ENCODE measurements at regions not wholly inside any gene's neighbourhood (a gene's known extent, or its start where the extent isn't known, plus 50 kb on each side); places are given as distances from the start of the nearest gene placed in this dataset.

DNA sequence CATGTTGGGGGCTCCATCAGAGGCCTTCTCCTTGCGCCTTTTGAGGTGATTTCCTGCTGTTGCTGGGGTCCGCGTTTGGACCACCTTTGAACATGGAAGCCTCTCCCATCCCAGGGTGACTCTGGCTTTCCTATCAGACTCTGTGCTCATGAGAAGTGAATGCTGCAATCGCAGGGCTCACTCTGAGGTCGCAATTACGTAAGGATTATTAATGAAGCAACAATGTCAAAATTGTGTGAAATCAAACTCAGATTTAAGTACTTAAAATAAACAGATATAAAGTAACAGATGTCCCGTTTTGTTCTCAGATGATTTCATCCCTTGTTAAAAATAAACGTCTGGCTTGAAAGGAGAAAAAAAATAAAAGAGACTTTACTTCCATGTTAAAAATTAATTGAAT is 634.2 kb downstream of the BNC2 start:
- no peak overlapping the region for H3K4me3 Mint-ChIP-seq
- H3K27me3 Mint-ChIP-seq (ENCODE audit: low read depth): no peaks in the 10 kb centered on the region
- H3K9me3 Mint-ChIP-seq: peaks cover 2% of the 10 kb centered on the region
- no peaks in the 10 kb centered on the region for H3K36me3 Mint-ChIP-seq (ENCODE audit: low read depth)
- no peak for DNase-seq (ENCODE audit: low read depth, low spot score)
- TF ChIP-seq, protein P1, sequence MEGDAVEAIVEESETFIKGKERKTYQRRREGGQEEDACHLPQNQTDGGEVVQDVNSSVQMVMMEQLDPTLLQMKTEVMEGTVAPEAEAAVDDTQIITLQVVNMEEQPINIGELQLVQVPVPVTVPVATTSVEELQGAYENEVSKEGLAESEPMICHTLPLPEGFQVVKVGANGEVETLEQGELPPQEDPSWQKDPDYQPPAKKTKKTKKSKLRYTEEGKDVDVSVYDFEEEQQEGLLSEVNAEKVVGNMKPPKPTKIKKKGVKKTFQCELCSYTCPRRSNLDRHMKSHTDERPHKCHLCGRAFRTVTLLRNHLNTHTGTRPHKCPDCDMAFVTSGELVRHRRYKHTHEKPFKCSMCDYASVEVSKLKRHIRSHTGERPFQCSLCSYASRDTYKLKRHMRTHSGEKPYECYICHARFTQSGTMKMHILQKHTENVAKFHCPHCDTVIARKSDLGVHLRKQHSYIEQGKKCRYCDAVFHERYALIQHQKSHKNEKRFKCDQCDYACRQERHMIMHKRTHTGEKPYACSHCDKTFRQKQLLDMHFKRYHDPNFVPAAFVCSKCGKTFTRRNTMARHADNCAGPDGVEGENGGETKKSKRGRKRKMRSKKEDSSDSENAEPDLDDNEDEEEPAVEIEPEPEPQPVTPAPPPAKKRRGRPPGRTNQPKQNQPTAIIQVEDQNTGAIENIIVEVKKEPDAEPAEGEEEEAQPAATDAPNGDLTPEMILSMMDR (conservative IDR thresholded peaks at IDR 0.05): no peak
- no peak overlapping the region for H3K27ac Mint-ChIP-seq (ENCODE audit: unreplicated experiment)
- peaks cover 24% of the 10 kb centered on the region for H3K4me1 Mint-ChIP-seq

DNA sequence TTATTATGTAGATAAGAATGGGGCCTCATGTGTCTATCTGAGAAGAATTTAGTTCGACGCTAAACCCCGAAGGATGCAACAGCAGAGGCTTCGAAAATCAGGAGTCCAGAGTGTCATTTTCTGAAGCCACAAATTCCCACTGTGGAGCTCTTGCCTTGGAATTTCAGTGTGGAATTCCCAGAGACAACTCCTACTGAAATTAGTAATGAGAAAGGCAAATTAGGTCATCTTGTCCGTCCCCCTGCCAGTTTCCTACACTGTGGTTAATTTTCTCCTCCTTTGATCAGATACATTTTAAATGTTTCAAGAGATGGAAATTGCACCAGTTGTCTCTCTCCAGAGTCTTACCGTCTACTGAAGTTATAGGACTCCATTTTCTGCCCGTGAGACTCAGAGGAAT is 633.6 kb downstream of the BNC2 start:
- TF ChIP-seq, protein P1 (conservative IDR thresholded peaks at IDR 0.05): no peak
- H3K27me3 Mint-ChIP-seq (ENCODE audit: low read depth): no peaks in the 10 kb centered on the region
- no peak overlapping the region for H3K4me3 Mint-ChIP-seq
- peaks cover 2% of the 10 kb centered on the region for H3K9me3 Mint-ChIP-seq
- no peak for DNase-seq (ENCODE audit: low read depth, low spot score)
- no peak overlapping the region for H3K27ac Mint-ChIP-seq (ENCODE audit: unreplicated experiment)
- H3K36me3 Mint-ChIP-seq (ENCODE audit: low read depth): no peaks in the 10 kb centered on the region
- H3K4me1 Mint-ChIP-seq: peaks cover 30% of the 10 kb centered on the region

DNA sequence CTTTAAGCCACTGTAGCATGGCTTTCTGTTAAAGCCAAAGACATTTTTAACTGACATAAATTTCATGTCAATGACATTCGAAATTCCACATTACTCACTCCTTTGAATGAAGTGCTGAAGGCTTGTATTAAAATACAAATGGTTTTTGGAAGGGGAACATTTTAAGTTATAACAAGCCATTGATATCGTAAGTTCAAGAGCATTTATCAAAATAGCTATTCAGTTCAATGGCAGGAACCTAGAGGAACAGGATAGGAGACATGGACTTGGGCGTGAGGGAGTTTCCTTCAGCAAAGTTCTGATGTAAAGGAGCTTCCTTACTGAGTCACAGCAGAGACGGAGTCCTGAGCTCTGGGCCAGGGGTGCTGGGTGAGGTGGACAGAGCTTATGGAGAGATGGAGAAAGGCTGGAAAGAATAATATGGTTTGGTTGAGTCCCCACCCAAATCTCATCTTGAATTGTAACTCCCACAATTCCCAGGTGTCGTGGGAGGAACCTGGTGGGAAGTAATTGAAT is 631.8 kb downstream of the BNC2 start:
- TF ChIP-seq, protein P1 (conservative IDR thresholded peaks at IDR 0.05): no peak

DNA sequence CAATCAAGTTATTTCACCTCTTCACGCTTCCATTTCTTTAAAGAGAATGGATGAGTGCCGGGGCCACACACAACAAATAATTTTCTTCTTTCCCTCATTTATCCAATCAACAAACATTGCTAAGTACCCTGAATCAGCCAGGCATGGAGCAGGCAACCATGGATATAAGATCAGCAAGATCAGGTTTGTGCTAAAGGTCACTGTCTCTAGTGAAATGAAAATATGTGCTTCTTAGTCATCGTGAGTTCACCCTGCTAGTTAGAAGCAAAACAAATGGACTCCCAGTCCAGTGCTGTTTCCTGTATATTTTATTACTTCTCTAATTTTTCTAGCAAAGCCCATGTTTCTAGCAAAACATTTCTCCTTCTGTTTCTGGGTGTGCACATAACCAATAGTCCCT is 629.2 kb downstream of the BNC2 start:
- no peaks in the 10 kb centered on the region for H3K36me3 Mint-ChIP-seq (ENCODE audit: low read depth)
- peak overlapping the region; percentile 21 for H3K27ac Mint-ChIP-seq (ENCODE audit: unreplicated experiment)
- peaks cover 2% of the 10 kb centered on the region for H3K9me3 Mint-ChIP-seq
- peaks cover 66% of the 10 kb centered on the region for H3K4me1 Mint-ChIP-seq
- H3K27me3 Mint-ChIP-seq (ENCODE audit: low read depth): no peaks in the 10 kb centered on the region
- TF ChIP-seq, protein P1 (conservative IDR thresholded peaks at IDR 0.05): no peak
- no peak overlapping the region for H3K4me3 Mint-ChIP-seq
- DNase-seq (ENCODE audit: low read depth, low spot score): no peak

More for the DNA sequence above, 631.8 kb downstream of the BNC2 start:
- peaks cover 2% of the 10 kb centered on the region for H3K9me3 Mint-ChIP-seq
- DNase-seq (ENCODE audit: low read depth, low spot score): no peak
- H3K36me3 Mint-ChIP-seq (ENCODE audit: low read depth): no peaks in the 10 kb centered on the region
- peaks cover 42% of the 10 kb centered on the region for H3K4me1 Mint-ChIP-seq
- H3K27me3 Mint-ChIP-seq (ENCODE audit: low read depth): no peaks in the 10 kb centered on the region
- H3K4me3 Mint-ChIP-seq: no peak overlapping the region
- H3K27ac Mint-ChIP-seq (ENCODE audit: unreplicated experiment): no peak overlapping the region

DNA sequence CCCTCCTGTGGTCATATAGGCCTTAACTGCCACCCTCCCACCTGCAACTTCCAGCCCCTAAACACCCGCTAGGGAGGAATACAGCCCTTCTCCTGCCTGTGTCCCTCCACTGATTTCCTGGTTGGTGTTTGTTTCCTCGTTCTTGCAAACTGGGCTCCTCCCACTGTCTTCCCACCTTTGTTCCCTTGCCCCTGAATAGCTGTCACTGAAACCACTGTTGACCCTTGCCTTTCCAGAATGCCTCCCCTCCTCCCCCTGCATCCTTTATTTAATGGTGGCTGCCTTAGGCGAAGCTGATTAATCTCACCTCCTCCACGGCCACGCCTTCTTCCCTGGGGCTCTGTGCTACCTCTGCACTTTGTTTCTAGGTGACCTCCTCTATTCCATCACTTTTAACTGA is 626.7 kb downstream of the BNC2 start:
- H3K36me3 Mint-ChIP-seq (ENCODE audit: low read depth): no peaks in the 10 kb centered on the region
- H3K4me1 Mint-ChIP-seq: peaks cover 73% of the 10 kb centered on the region
- H3K9me3 Mint-ChIP-seq: peaks cover under 1% of the 10 kb centered on the region
- TF ChIP-seq, protein P1 (conservative IDR thresholded peaks at IDR 0.05): no peak
- DNase-seq (ENCODE audit: low read depth, low spot score): peak; percentile 26
- H3K27me3 Mint-ChIP-seq (ENCODE audit: low read depth): no peaks in the 10 kb centered on the region
- H3K27ac Mint-ChIP-seq (ENCODE audit: unreplicated experiment): peak overlapping the region; percentile 91
- peak overlapping the region; percentile 71 for H3K4me3 Mint-ChIP-seq

Measured in neural crest cell (in vitro differentiated cells).